DOHH2 (cell line): ENCODE measurements at regions not wholly inside any gene's neighbourhood (a gene's known extent, or its start where the extent isn't known, plus 50 kb on each side); places are given as distances from the start of the nearest gene placed in this dataset.

Experiments
- H3F3A ChIP-seq: fragments of 200-600 bp; sonication (generic), shearing (Covaris generic); 2 replicates; pipeline ENCODE4 v1.6.0; 2016; ENCODE audit warnings: antibody characterized with exemption, mild to moderate bottlenecking; ENCODE audit not compliant: control insufficient read depth, insufficient read depth
- H3K27ac ChIP-seq: fragments of 200-600 bp; sonication (generic); 2 replicates; pipeline ENCODE4 v1.5.1; 2014; ENCODE audit warnings: low read depth, mild to moderate bottlenecking, low read length, moderate library complexity
- H3K27me3 ChIP-seq: fragments of 200-600 bp; sonication (generic); 2 replicates; pipeline ENCODE4 v1.6.1; 2014; ENCODE audit warnings: mild to moderate bottlenecking, low read length, mixed read lengths; ENCODE audit not compliant: control insufficient read depth
- H3K36me3 ChIP-seq: fragments of 200-600 bp; sonication (generic); 2 replicates; pipeline ENCODE4 v1.6.1; 2014; ENCODE audit warnings: mild to moderate bottlenecking, low read length, moderate library complexity, mixed read lengths; ENCODE audit not compliant: control insufficient read depth
- H3K4me1 ChIP-seq: fragments of 200-600 bp; sonication (generic); 2 replicates; pipeline ENCODE4 v1.6.1; 2014; ENCODE audit warnings: mild to moderate bottlenecking, low read length, mixed read lengths; ENCODE audit not compliant: control insufficient read depth
- H3K4me2 ChIP-seq: fragments of 200-600 bp; sonication (generic); 2 replicates; pipeline ENCODE4 v1.6.0; 2014; ENCODE audit warnings: mild to moderate bottlenecking, low read length, moderate library complexity
- H3K4me3 ChIP-seq: fragments of 200-600 bp; sonication (generic); 2 replicates; pipeline ENCODE4 v1.5.1; 2014; ENCODE audit warnings: mild to moderate bottlenecking, low read length, mixed read lengths
- H3K79me2 ChIP-seq: fragments of 200-600 bp; sonication (generic); 2 replicates; pipeline ENCODE4 v1.6.1; 2014; ENCODE audit warnings: mild to moderate bottlenecking, low read length, mixed read lengths; ENCODE audit not compliant: control insufficient read depth
- H3K9me2 ChIP-seq: fragments of 200-600 bp; sonication (generic); replicated peaks from 2 replicates; pipeline ENCODE4 v1.6.1; 2014; ENCODE audit warnings: mild to moderate bottlenecking, low read length, mixed read lengths; ENCODE audit not compliant: control insufficient read depth
- H3K9me3 ChIP-seq: fragments of 200-600 bp; sonication (generic); 2 replicates; pipeline ENCODE4 v1.6.1; 2014; ENCODE audit warnings: antibody characterized with exemption, low read length, mixed read lengths; ENCODE audit not compliant: control insufficient read depth, insufficient read depth
- H4K20me1 ChIP-seq: fragments of 200-600 bp; sonication (generic); 2 replicates; pipeline ENCODE4 v1.6.0; 2014; ENCODE audit warnings: low read depth, mild to moderate bottlenecking, antibody characterized with exemption, low read length, moderate library complexity; ENCODE audit not compliant: control insufficient read depth, insufficient read depth
- CTCF ChIP-seq: fragments of 200-600 bp; sonication (generic); IDR thresholded peaks from one replicate; pipeline ENCODE4 v1.5.1; 2014; ENCODE audit warnings: antibody characterized with exemption, mild to moderate bottlenecking, low read depth, low read length; ENCODE audit not compliant: poor library complexity, severe bottlenecking
- EZH2phosphoT487 ChIP-seq: fragments of 200-600 bp; sonication (generic); IDR thresholded peaks from 2 replicates; pipeline ENCODE4 v1.6.1; 2017; ENCODE audit warnings: borderline replicate concordance, mild to moderate bottlenecking, antibody characterized with exemption, low read length, moderate library complexity, mixed read lengths

GRCh38 chr3:170811515-170811914 lies 58.5 kb downstream of the RPL22L1 start:
- Histone ChIP-seq H3K79me2 (no peaks in the 10 kb centered on the region), H3K4me3 (no peak overlapping the region), H3K4me2 (no peak overlapping the region), H3K9me3 (no peaks in the 10 kb centered on the region), H3K4me1 (no peaks in the 10 kb centered on the region), H3K27me3 (peaks cover 15% of the 10 kb centered on the region), H3K27ac (no peak overlapping the region), H3K36me3 (no peaks in the 10 kb centered on the region), H4K20me1 (no peaks in the 10 kb centered on the region), H3F3A (no peaks in the 10 kb centered on the region), H3K9me2 (no peaks in the 10 kb centered on the region)
- no peak for TF ChIP-seq EZH2phosphoT487
- no peak for TF ChIP-seq CTCF

- no peak for TF ChIP-seq CTCF
- TF ChIP-seq EZH2phosphoT487, result no peak
Measured at GRCh38 chr3:170809975-170810357, 60.0 kb downstream of the RPL22L1 start.

GRCh38 chr3:170809007-170809974 lies 60.7 kb downstream of the RPL22L1 start:
- no peak for TF ChIP-seq EZH2phosphoT487
- TF ChIP-seq CTCF, result peak; percentile 73
- no peak overlapping the region for H3K4me2 ChIP-seq
- H3K4me1 ChIP-seq, result no peaks in the 10 kb centered on the region
- no peaks in the 10 kb centered on the region for H3F3A ChIP-seq
- no peaks in the 10 kb centered on the region for H3K36me3 ChIP-seq
- H3K27me3 ChIP-seq, result peaks cover 13% of the 10 kb centered on the region
- no peak overlapping the region for H3K4me3 ChIP-seq
- no peak overlapping the region for H3K27ac ChIP-seq
- no peaks in the 10 kb centered on the region for H3K79me2 ChIP-seq
- no peaks in the 10 kb centered on the region for H4K20me1 ChIP-seq
- no peaks in the 10 kb centered on the region for H3K9me2 ChIP-seq
- H3K9me3 ChIP-seq, result no peaks in the 10 kb centered on the region

More at GRCh38 chr3:170809975-170810357, 60.0 kb downstream of the RPL22L1 start:
- Histone ChIP-seq H4K20me1 (no peaks in the 10 kb centered on the region), H3K27ac (no peak overlapping the region), H3K4me2 (no peak overlapping the region), H3K4me1 (no peaks in the 10 kb centered on the region), H3F3A (no peaks in the 10 kb centered on the region), H3K27me3 (peaks cover 15% of the 10 kb centered on the region), H3K4me3 (no peak overlapping the region), H3K9me3 (no peaks in the 10 kb centered on the region), H3K9me2 (no peaks in the 10 kb centered on the region), H3K79me2 (no peaks in the 10 kb centered on the region), H3K36me3 (no peaks in the 10 kb centered on the region)
